H1 (cell line): ENCODE measurements at regions not wholly inside any gene's neighbourhood (a gene's known extent, or its start where the extent isn't known, plus 50 kb on each side); places are given as distances from the start of the nearest gene placed in this dataset.

Experiments
- CTCF ChIA-PET: fragments of 300-600 bp; sonication (Branson Sonifier 250); formaldehyde crosslinking; loops from one replicate; lab custom pipeline; 2021; ENCODE audit not compliant: partially characterized antibody; lab: Charles Lee
- POLR2A ChIA-PET: fragments of 300-600 bp; sonication (Branson Sonifier 250); formaldehyde crosslinking; loops from one replicate; lab custom pipeline; 2021; ENCODE audit warnings: inconsistent platforms; ENCODE audit not compliant: partially characterized antibody; lab: Charles Lee
- DNase-seq, 2 experiments: peaks; one replicate each; pipeline versions ENCODE4 v3.0.0 to v3.0.0-alpha.2; 2010 to 2022; ENCODE audit warnings: low spot score in 2 of 2, low read depth in 1 of 2, mixed read lengths in 1 of 2
- FAIRE-seq: peaks from 2 replicates; lab custom pipeline; 2011; peaks lifted over from hg19 to GRCh38; lab: Jason Lieb, UNC
- H2AFZ ChIP-seq: 2 replicates; pipeline ENCODE4 v1.8.1; 2012; ENCODE audit warnings: low read length, inconsistent platforms
- H2AK5ac ChIP-seq: 2 replicates; pipeline ENCODE4 v1.6.1; 2013; ENCODE audit warnings: low read depth, low read length
- H2BK120ac ChIP-seq: replicated peaks from 2 replicates; pipeline ENCODE3; 2013; ENCODE audit warnings: low read depth, low read length, inconsistent platforms
- H2BK12ac ChIP-seq: 2 replicates; pipeline ENCODE4 v1.6.1; 2013; ENCODE audit warnings: low read depth, low read length
- H2BK15ac ChIP-seq: 2 replicates; pipeline ENCODE4 v1.6.1; 2013; ENCODE audit warnings: low read length
- H2BK20ac ChIP-seq: 2 replicates; pipeline ENCODE4 v1.6.1; 2013; ENCODE audit warnings: low read length
- H2BK5ac ChIP-seq: 2 replicates; pipeline ENCODE4 v1.6.1; 2013; ENCODE audit warnings: low read depth, low read length
- H3K14ac ChIP-seq: 2 replicates; pipeline ENCODE4 v1.6.1; 2013; ENCODE audit warnings: inconsistent platforms; ENCODE audit not compliant: insufficient read length
- H3K18ac ChIP-seq: 2 replicates; pipeline ENCODE4 v1.6.1; 2013; ENCODE audit warnings: low read length; ENCODE audit errors: extremely low read depth
- H3K23ac ChIP-seq: 2 replicates; pipeline ENCODE4 v1.6.1; 2013; ENCODE audit warnings: inconsistent platforms; ENCODE audit not compliant: insufficient read length
- H3K23me2 ChIP-seq: 2 replicates; pipeline ENCODE4 v1.6.1; 2013; ENCODE audit warnings: low read depth, low read length
- H3K27ac ChIP-seq: 2 replicates; pipeline ENCODE4 v1.6.1; 2011; ENCODE audit warnings: low read depth, low read length, inconsistent platforms
- H3K27me3 ChIP-seq, 4 experiments: replicated peaks in 1 of 4; 1 replicate in 1 of 4; 2 replicates in 3 of 4; pipeline versions ENCODE4 v1.6.1 to v1.8.1; 2011 to 2013; ENCODE audit warnings: low read length in 3 of 4, mild to moderate bottlenecking in 3 of 4, inconsistent platforms in 2 of 4, mixed read lengths in 2 of 4, moderate library complexity in 1 of 4; ENCODE audit not compliant: control insufficient read depth in 3 of 4, insufficient read depth in 3 of 4; ENCODE audit errors: extremely low read depth in 1 of 4
- H3K36me3 ChIP-seq, 4 experiments: 2 replicates each; pipeline versions ENCODE4 v1.6.1 to v1.8.1; 2011 to 2013; ENCODE audit warnings: mild to moderate bottlenecking in 4 of 4, low read length in 3 of 4, moderate library complexity in 2 of 4, control low read depth in 1 of 4, inconsistent platforms in 1 of 4; ENCODE audit not compliant: insufficient read depth in 4 of 4, control insufficient read depth in 2 of 4
- H3K4ac ChIP-seq: replicated peaks from 2 replicates; pipeline ENCODE3; 2013; ENCODE audit warnings: low read length, low read depth, mixed read lengths, inconsistent platforms; ENCODE audit not compliant: insufficient read length
- H3K4me1 ChIP-seq, 4 experiments: replicated peaks in 1 of 4; 1 replicate in 1 of 4; 2 replicates in 3 of 4; pipeline versions ENCODE4 v1.6.1 to v1.8.1; 2011 to 2013; ENCODE audit warnings: low read length in 3 of 4, inconsistent platforms in 2 of 4, mixed read lengths in 1 of 4; ENCODE audit not compliant: insufficient read depth in 4 of 4, control insufficient read depth in 3 of 4
- H3K4me2 ChIP-seq, 2 experiments: 2 replicates each; pipeline versions ENCODE4 v1.6.1 to v1.8.1; 2011 to 2013; ENCODE audit warnings: low read depth in 2 of 2, low read length in 2 of 2, control low read depth in 1 of 2, inconsistent platforms in 1 of 2, mild to moderate bottlenecking in 1 of 2; ENCODE audit not compliant: insufficient read depth in 1 of 2
- H3K4me3 ChIP-seq, 4 experiments: fragments of 200-600, 300-600 bp in 1 of 4; sonication (generic), shearing (Covaris generic), sonication (Bioruptor Twin) in 1 of 4; 2 replicates each; pipeline versions ENCODE4 v1.5.1 to v1.8.1; 2011 to 2016; ENCODE audit warnings: low read length in 4 of 4, low read depth in 3 of 4, control low read depth in 2 of 4, inconsistent platforms in 2 of 4, mild to moderate bottlenecking in 2 of 4, mixed read lengths in 1 of 4, moderate library complexity in 1 of 4; ENCODE audit not compliant: insufficient read depth in 2 of 4; ENCODE audit errors: extremely low read depth in 1 of 4
- H3K56ac ChIP-seq: replicated peaks from 2 replicates; pipeline ENCODE3; 2013; ENCODE audit warnings: low read depth, mild to moderate bottlenecking, mixed read lengths, low read length, inconsistent platforms; ENCODE audit not compliant: insufficient read length
- H3K79me1 ChIP-seq: 2 replicates; pipeline ENCODE4 v1.6.1; 2013; ENCODE audit warnings: low read depth, low read length, control low read depth
- H3K79me2 ChIP-seq, 2 experiments: 2 replicates each; pipeline versions ENCODE4 v1.6.1 to v1.8.1; 2012 to 2013; ENCODE audit warnings: low read length in 2 of 2, mild to moderate bottlenecking in 2 of 2, inconsistent platforms in 1 of 2; ENCODE audit not compliant: insufficient read depth in 2 of 2, control insufficient read depth in 1 of 2
- H3K9ac ChIP-seq, 4 experiments: replicated peaks in 1 of 4; 1 replicate in 1 of 4; 2 replicates in 3 of 4; pipeline versions ENCODE4 v1.6.1 to v1.8.1; 2011 to 2013; ENCODE audit warnings: low read depth in 3 of 4, low read length in 3 of 4, control low read depth in 2 of 4, mild to moderate bottlenecking in 2 of 4, moderate library complexity in 2 of 4, inconsistent platforms in 1 of 4; ENCODE audit errors: extremely low read depth in 1 of 4
- H3K9me3 ChIP-seq, 2 experiments: 2 replicates each; pipeline versions ENCODE4 v1.6.1 to v1.8.1; 2012 to 2013; ENCODE audit warnings: mild to moderate bottlenecking in 2 of 2, moderate library complexity in 2 of 2, control low read depth in 1 of 2, inconsistent platforms in 1 of 2, low read depth in 1 of 2, low read length in 1 of 2, mixed read lengths in 1 of 2; ENCODE audit not compliant: insufficient read depth in 2 of 2
- H4K20me1 ChIP-seq, 2 experiments: replicated peaks in 1 of 2; 2 replicates each; pipeline versions ENCODE3 to v1.8.1; 2011 to 2013; ENCODE audit warnings: inconsistent platforms in 2 of 2, low read length in 2 of 2, mild to moderate bottlenecking in 1 of 2; ENCODE audit not compliant: insufficient read depth in 2 of 2, control insufficient read depth in 1 of 2
- H4K5ac ChIP-seq: 2 replicates; pipeline ENCODE4 v1.6.1; 2013; ENCODE audit warnings: low read length, low read depth, mixed read lengths, inconsistent platforms; ENCODE audit not compliant: insufficient read length
- H4K8ac ChIP-seq: 2 replicates; pipeline ENCODE4 v1.8.0; 2013; ENCODE audit warnings: mild to moderate bottlenecking, moderate library complexity, low read length, inconsistent platforms; ENCODE audit not compliant: insufficient read depth; ENCODE audit errors: extremely low read depth
- H4K91ac ChIP-seq: replicated peaks from 2 replicates; pipeline ENCODE3; 2013; ENCODE audit warnings: low read length, mixed read lengths, inconsistent platforms; ENCODE audit not compliant: insufficient read length
- CHD2 ChIP-seq: IDR thresholded peaks from 2 replicates; pipeline ENCODE4 v1.6.1; 2012; ENCODE audit warnings: low read length, improper control_type of control experiment
- RXRA ChIP-seq: IDR thresholded peaks from 2 replicates; pipeline ENCODE4 v1.6.1; 2011; ENCODE audit warnings: low read depth, mild to moderate bottlenecking, low read length, moderate library complexity; ENCODE audit not compliant: insufficient read depth
- SAP30 ChIP-seq: fragments of 300-600 bp; sonication (generic); IDR thresholded peaks from 2 replicates; pipeline ENCODE4 v1.7.1; 2012; ENCODE audit warnings: low read length, moderate library complexity, mild to moderate bottlenecking, inconsistent platforms; ENCODE audit not compliant: insufficient read depth, insufficient replicate concordance
- WGBS, 2 experiments: shearing (Covaris generic) in 1 of 2; methylation state at CpG; one replicate each; pipeline versions ENCODE4 v1.1.6 to v1.1.7; 2013 to 2015; ENCODE audit warnings: low lambda C conversion rate in 2 of 2, mixed read lengths in 2 of 2, inconsistent platforms in 1 of 2, low coverage in 1 of 2, missing lambda C conversion rate in 1 of 2; ENCODE audit not compliant: insufficient replicate concordance in 2 of 2, insufficient coverage in 1 of 2, insufficient read length in 1 of 2; ENCODE audit errors: extremely low coverage in 1 of 2, missing lambda C conversion rate in 1 of 2; 5-methylcytosine and 5-hydroxymethylcytosine counted together

GRCh38 chr11:121711939-121712338 lies 259.2 kb upstream of the SORL1-AS1 start:
- DNase-seq (no peak), FAIRE-seq (no peak)
- Histone ChIP-seq H3K79me2 (no peaks in the 10 kb centered on the region), H4K8ac (no peak overlapping the region), H3K4me1 (peaks cover 0 to 6% (median 4%) of the 10 kb centered on the region in 4 experiments; a peak in 2 of 7 replicates), H3K4me2 (no peak overlapping the region), H4K20me1 (no peaks in the 10 kb centered on the region), H2BK12ac (no peak overlapping the region), H3K14ac (no peak overlapping the region), H3K9me3 (no peaks in the 10 kb centered on the region), H3K4me3 (no peak overlapping the region), H3K23ac (no peak overlapping the region), H3K27ac (no peak overlapping the region), H4K5ac (no peak overlapping the region), H2BK20ac (no peak overlapping the region), H3K9ac (no peak overlapping the region), H2BK120ac (no peak overlapping the region), H2AFZ (no peak overlapping the region), H3K79me1 (no peaks in the 10 kb centered on the region), H3K18ac (no peak overlapping the region), H3K56ac (no peak overlapping the region), H2BK15ac (no peak overlapping the region), H4K91ac (no peak overlapping the region), H3K27me3 (peaks cover 0 to 2% (median 0%) of the 10 kb centered on the region in 4 experiments; a peak in 1 of 7 replicates), H3K36me3 (no peaks in the 10 kb centered on the region), H3K23me2 (no peaks in the 10 kb centered on the region), H2AK5ac (no peak overlapping the region), H2BK5ac (no peak overlapping the region), H3K4ac (no peak overlapping the region)
- CTCF ChIA-PET, result no interaction called here
- POLR2A ChIA-PET, result no interaction called here
- WGBS, 2 experiments, result 90% methylated on average over 1 of the region's 1 CpG; no CpG with 5 or more reads in 1 of the 2 experiments
- TF ChIP-seq CHD2 (no peak), RXRA (no peak), SAP30 (no peak)
